Pancreas (tissue), 10 donors: ENCODE measurements at regions not wholly inside any gene's neighbourhood (a gene's known extent, or its start where the extent isn't known, plus 50 kb on each side); places are given as distances from the start of the nearest gene placed in this dataset.

Source experiments
- ATAC-seq, 4 donors: fragments of 200-7000 bp; cut with Tn5 transposase; one replicate each; pipeline versions ENCODE4 v1.8.0 to v1.9.1; 2020; ENCODE audit warnings: mild to moderate bottlenecking in 4 of 4, moderate library complexity in 4 of 4
- DNase-seq, 6 donors: peaks; one replicate each; pipeline ENCODE4 v3.0.0-alpha.2; 2020
- FAIRE-seq: peaks from 2 replicates; lab custom pipeline; 2012; peaks lifted over from hg19 to GRCh38; lab: Jason Lieb, UNC
- H3K27ac ChIP-seq, 4 donors: fragments of 200-600 bp; sonication (generic); 1 replicate in 3 of 4; 2 replicates in 1 of 4; pipeline versions ENCODE4 v1.5.0 to v1.8.0; 2020
- H3K27me3 ChIP-seq, 4 donors: fragments of 200-600 bp; one replicate each; pipeline ENCODE4 v1.8.0; 2021
- H3K36me3 ChIP-seq, 3 donors: fragments of 200-600 bp; sonication (generic) in 1 of 3; one replicate each; pipeline versions ENCODE4 v1.5.0 to v1.8.0; 2020 to 2021
- H3K4me1 ChIP-seq, 3 donors: fragments of 200-600 bp; one replicate each; pipeline ENCODE4 v1.8.0; 2021
- H3K4me3 ChIP-seq, 4 donors: fragments of 200-600 bp; sonication (generic) in 2 of 4; one replicate each; pipeline versions ENCODE4 v1.5.0 to v1.8.0; 2020 to 2021
- H3K9me3 ChIP-seq, 4 donors: fragments of 200-600 bp; one replicate each; pipeline ENCODE4 v1.8.0; 2021
- WGBS, 2 donors: extraction: QIAGEN DNeasy Blood & Tissue Kit; methylation state at CpG; one replicate each; pipeline ENCODE4 v1.1.7; 2013; 5-methylcytosine and 5-hydroxymethylcytosine counted together
- intact Hi-C, 3 donors: fragments of 100-400 bp; cut with DNase I; formaldehyde crosslinking; loops; one replicate each; pipeline versions ENCODE4 v1.11.1 to v1.14.2; 2022
- TF ChIP-seq, protein P1 (sequence below), 4 donors: fragments of 200-600 bp; sonication (generic) in 3 of 4; IDR thresholded peaks; one replicate each; pipeline versions ENCODE4 v1.5.0 to v1.8.0; 2021; ENCODE audit warnings: antibody characterized with exemption in 4 of 4
- donor health status: healthy with polysubstance abuse.
- donor health status: DM: no; HTN: no; CAD: no; lungs with moderate emphysema.
- donor health status: DM: no; HTN: no; CAD: no.
- donor health status: control.
- donor health status: control.
- donor health status: Bipolar disorder and iron deficiency.
- donor health status: DM: yes; HTN: yes; CAD: no.
- donor health status: DM: no; HTN: no; CAD: no.
- donor health status: DM: no; HTN: no; CAD: no.
- donor health status: DM: yes; HTN: yes; CAD: no.

GRCh38 chr17:73973586-73974409 lies 229.7 kb upstream of the RPL38 start:
- Histone ChIP-seq H3K9me3 (no peaks in the 10 kb centered on the region), H3K27me3 (no peaks in the 10 kb centered on the region), H3K4me3 (no peak overlapping the region), H3K36me3 (no peaks in the 10 kb centered on the region), H3K27ac (no peak overlapping the region), H3K4me1 (no peaks in the 10 kb centered on the region)
- ATAC-seq (peak; percentile 52 to 79 (median 65)), DNase-seq (peak in 3 of 6 donors; percentile 56 to 77 (median 60)), FAIRE-seq (no peak)
- 66 to 67% methylated on average over 16 of the region's 16 CpGs for WGBS, 2 donors
- TF ChIP-seq, protein P1, sequence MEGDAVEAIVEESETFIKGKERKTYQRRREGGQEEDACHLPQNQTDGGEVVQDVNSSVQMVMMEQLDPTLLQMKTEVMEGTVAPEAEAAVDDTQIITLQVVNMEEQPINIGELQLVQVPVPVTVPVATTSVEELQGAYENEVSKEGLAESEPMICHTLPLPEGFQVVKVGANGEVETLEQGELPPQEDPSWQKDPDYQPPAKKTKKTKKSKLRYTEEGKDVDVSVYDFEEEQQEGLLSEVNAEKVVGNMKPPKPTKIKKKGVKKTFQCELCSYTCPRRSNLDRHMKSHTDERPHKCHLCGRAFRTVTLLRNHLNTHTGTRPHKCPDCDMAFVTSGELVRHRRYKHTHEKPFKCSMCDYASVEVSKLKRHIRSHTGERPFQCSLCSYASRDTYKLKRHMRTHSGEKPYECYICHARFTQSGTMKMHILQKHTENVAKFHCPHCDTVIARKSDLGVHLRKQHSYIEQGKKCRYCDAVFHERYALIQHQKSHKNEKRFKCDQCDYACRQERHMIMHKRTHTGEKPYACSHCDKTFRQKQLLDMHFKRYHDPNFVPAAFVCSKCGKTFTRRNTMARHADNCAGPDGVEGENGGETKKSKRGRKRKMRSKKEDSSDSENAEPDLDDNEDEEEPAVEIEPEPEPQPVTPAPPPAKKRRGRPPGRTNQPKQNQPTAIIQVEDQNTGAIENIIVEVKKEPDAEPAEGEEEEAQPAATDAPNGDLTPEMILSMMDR (IDR thresholded peaks at IDR 0.05), result no peak
- intact Hi-C loops, result no loop called here

- Histone ChIP-seq H3K27me3 (no peaks in the 10 kb centered on the region), H3K4me1 (no peaks in the 10 kb centered on the region), H3K27ac (no peak overlapping the region), H3K36me3 (no peaks in the 10 kb centered on the region), H3K4me3 (no peak overlapping the region), H3K9me3 (no peaks in the 10 kb centered on the region)
- no peak for ATAC-seq
- TF ChIP-seq, protein P1 (IDR thresholded peaks at IDR 0.05), result no peak
- no peak for DNase-seq
- WGBS, 2 donors, result 72 to 88% methylated on average over 1 of the region's 1 CpG
- no peak for FAIRE-seq
- intact Hi-C loops, result no loop called here
These were observed 228.9 kb upstream of the RPL38 start for GRCh38 chr17:73974536-73974935.

DNA sequence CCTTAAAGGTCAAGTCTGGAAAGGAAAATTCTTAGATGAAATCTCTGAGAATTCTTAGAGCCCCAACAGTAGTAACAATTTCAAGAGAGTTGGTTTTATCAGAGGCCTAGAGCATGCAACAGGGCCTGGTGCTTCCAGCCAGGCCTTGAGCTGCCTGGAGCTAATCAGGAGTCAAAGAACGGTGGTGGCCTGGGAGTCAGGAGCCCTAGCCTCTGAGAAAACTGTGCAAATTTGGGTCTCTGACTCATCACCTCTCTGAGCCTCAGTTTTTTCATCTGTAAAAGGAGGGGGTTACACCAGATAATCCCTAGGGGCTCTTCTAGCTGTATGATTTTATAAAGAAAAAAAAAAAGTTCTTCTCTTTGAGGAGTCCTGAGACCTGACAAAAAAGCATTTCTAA lies 227.3 kb upstream of the RPL38 start:
- no peak for FAIRE-seq
- no peak for ATAC-seq

GRCh38 chr17:73976676-73977521 lies 226.6 kb upstream of the RPL38 start:
- TF ChIP-seq, protein P1 (IDR thresholded peaks at IDR 0.05), result no peak
- WGBS, 2 donors, result 78 to 82% methylated on average over 19 of the region's 19 CpGs
- no peaks in the 10 kb centered on the region for H3K4me1 ChIP-seq
- H3K27me3 ChIP-seq, result no peaks in the 10 kb centered on the region
- no peak overlapping the region for H3K4me3 ChIP-seq
- no peak for FAIRE-seq
- no peak overlapping the region for H3K27ac ChIP-seq
- H3K36me3 ChIP-seq, result no peaks in the 10 kb centered on the region
- H3K9me3 ChIP-seq, result no peaks in the 10 kb centered on the region
- DNase-seq, result no peak
- no peak for ATAC-seq
- intact Hi-C loops, result no loop called here

More for the DNA sequence above, 227.3 kb upstream of the RPL38 start:
- DNase-seq, result no peak
- Histone ChIP-seq H3K27ac (no peak overlapping the region), H3K4me1 (no peaks in the 10 kb centered on the region), H3K36me3 (no peaks in the 10 kb centered on the region), H3K9me3 (no peaks in the 10 kb centered on the region), H3K27me3 (no peaks in the 10 kb centered on the region), H3K4me3 (no peak overlapping the region)
- TF ChIP-seq, protein P1 (IDR thresholded peaks at IDR 0.05), result no peak
- 53 to 77% methylated on average over 1 of the region's 1 CpG for WGBS, 2 donors
- intact Hi-C loops, result no loop called here
